Ishikawa (cell line): ENCODE measurements at regions not wholly inside any gene's neighbourhood (a gene's known extent, or its start where the extent isn't known, plus 50 kb on each side); places are given as distances from the start of the nearest gene placed in this dataset.

Source experiments
- CEBPB ChIP-seq: IDR thresholded peaks from 2 replicates; pipeline ENCODE4 v1.6.1; 2012
- CREB1 ChIP-seq: IDR thresholded peaks from 2 replicates; pipeline ENCODE4 v1.6.1; 2012; ENCODE audit warnings: low read depth
- EGR1 ChIP-seq: IDR thresholded peaks from 2 replicates; pipeline ENCODE4 v1.6.1; 2012
- EP300 ChIP-seq: IDR thresholded peaks from 2 replicates; pipeline ENCODE4 v1.6.1; 2012; ENCODE audit warnings: borderline replicate concordance
- MAX ChIP-seq: IDR thresholded peaks from 2 replicates; pipeline ENCODE4 v1.6.1; 2012
- NFIC ChIP-seq: IDR thresholded peaks from 2 replicates; pipeline ENCODE4 v1.6.1; 2012
- RAD21 ChIP-seq: IDR thresholded peaks from 2 replicates; pipeline ENCODE4 v1.6.1; 2012; ENCODE audit warnings: low read depth
- TAF1 ChIP-seq: IDR thresholded peaks from 2 replicates; pipeline ENCODE4 v1.6.1; 2012; ENCODE audit warnings: low read depth, mild to moderate bottlenecking
- TEAD4 ChIP-seq: IDR thresholded peaks from 2 replicates; pipeline ENCODE4 v1.6.1; 2012
- USF1 ChIP-seq: IDR thresholded peaks from 2 replicates; pipeline ENCODE4 v1.6.1; 2012
- YY1 ChIP-seq: IDR thresholded peaks from 2 replicates; pipeline ENCODE4 v1.6.1; 2012; ENCODE audit warnings: low read depth
- ZBTB7A ChIP-seq: IDR thresholded peaks from 2 replicates; pipeline ENCODE4 v1.6.1; 2012; ENCODE audit warnings: low read depth
- TF ChIP-seq, protein P1 (sequence below): IDR thresholded peaks from 2 replicates; pipeline ENCODE4 v1.6.1; 2012; ENCODE audit warnings: low read depth, mild to moderate bottlenecking

- no peak for TF ChIP-seq CREB1
- TF ChIP-seq MAX = no peak
- TF ChIP-seq RAD21 = no peak
- no peak for TF ChIP-seq USF1
- TF ChIP-seq TAF1 = no peak
- TF ChIP-seq EP300 = no peak
- TF ChIP-seq, protein P1, sequence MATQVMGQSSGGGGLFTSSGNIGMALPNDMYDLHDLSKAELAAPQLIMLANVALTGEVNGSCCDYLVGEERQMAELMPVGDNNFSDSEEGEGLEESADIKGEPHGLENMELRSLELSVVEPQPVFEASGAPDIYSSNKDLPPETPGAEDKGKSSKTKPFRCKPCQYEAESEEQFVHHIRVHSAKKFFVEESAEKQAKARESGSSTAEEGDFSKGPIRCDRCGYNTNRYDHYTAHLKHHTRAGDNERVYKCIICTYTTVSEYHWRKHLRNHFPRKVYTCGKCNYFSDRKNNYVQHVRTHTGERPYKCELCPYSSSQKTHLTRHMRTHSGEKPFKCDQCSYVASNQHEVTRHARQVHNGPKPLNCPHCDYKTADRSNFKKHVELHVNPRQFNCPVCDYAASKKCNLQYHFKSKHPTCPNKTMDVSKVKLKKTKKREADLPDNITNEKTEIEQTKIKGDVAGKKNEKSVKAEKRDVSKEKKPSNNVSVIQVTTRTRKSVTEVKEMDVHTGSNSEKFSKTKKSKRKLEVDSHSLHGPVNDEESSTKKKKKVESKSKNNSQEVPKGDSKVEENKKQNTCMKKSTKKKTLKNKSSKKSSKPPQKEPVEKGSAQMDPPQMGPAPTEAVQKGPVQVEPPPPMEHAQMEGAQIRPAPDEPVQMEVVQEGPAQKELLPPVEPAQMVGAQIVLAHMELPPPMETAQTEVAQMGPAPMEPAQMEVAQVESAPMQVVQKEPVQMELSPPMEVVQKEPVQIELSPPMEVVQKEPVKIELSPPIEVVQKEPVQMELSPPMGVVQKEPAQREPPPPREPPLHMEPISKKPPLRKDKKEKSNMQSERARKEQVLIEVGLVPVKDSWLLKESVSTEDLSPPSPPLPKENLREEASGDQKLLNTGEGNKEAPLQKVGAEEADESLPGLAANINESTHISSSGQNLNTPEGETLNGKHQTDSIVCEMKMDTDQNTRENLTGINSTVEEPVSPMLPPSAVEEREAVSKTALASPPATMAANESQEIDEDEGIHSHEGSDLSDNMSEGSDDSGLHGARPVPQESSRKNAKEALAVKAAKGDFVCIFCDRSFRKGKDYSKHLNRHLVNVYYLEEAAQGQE = no peak
- no peak for TF ChIP-seq NFIC
- TF ChIP-seq CEBPB = no peak
- no peak for TF ChIP-seq EGR1
- no peak for TF ChIP-seq TEAD4
- no peak for TF ChIP-seq YY1
- TF ChIP-seq ZBTB7A = no peak
Measured at GRCh38 chr13:34459856-34460255, 482.2 kb upstream of the NBEA start.
